ENCODE measurements at regions not wholly inside any gene's neighbourhood (a gene's known extent, or its start where the extent isn't known, plus 50 kb on each side); places are given as distances from the start of the nearest gene placed in this dataset.

- TF ChIP-seq, protein P1, sequence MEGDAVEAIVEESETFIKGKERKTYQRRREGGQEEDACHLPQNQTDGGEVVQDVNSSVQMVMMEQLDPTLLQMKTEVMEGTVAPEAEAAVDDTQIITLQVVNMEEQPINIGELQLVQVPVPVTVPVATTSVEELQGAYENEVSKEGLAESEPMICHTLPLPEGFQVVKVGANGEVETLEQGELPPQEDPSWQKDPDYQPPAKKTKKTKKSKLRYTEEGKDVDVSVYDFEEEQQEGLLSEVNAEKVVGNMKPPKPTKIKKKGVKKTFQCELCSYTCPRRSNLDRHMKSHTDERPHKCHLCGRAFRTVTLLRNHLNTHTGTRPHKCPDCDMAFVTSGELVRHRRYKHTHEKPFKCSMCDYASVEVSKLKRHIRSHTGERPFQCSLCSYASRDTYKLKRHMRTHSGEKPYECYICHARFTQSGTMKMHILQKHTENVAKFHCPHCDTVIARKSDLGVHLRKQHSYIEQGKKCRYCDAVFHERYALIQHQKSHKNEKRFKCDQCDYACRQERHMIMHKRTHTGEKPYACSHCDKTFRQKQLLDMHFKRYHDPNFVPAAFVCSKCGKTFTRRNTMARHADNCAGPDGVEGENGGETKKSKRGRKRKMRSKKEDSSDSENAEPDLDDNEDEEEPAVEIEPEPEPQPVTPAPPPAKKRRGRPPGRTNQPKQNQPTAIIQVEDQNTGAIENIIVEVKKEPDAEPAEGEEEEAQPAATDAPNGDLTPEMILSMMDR (conservative IDR thresholded peaks at IDR 0.05): no peak
- no peak for TF ChIP-seq ZFX (IDR thresholded peaks at IDR 0.05)
Measured at GRCh38 chr6:144845186-144845585, 560.1 kb downstream of the UTRN start.

Measured in C4-2B (cell line).